GM12878 (cell line): ENCODE measurements at regions not wholly inside any gene's neighbourhood (a gene's known extent, or its start where the extent isn't known, plus 50 kb on each side); places are given as distances from the start of the nearest gene placed in this dataset.
"Not testable (repeated sequence)": the region's sequence is repeated elsewhere in the genome, so short reads cannot be mapped to it uniquely, and the experiment has no call there.

Experiments used
- ATAC-seq: fragments of 200-7000 bp; cut with Tn5 transposase; 3 replicates; pipeline ENCODE4 v1.9.1; 2020; ENCODE audit warnings: mild to moderate bottlenecking, moderate library complexity
- BruUV-seq: library from RNA; stranded (reverse); fragments of 400-500 nt; replicated peaks from 2 replicates; lab custom pipeline; 2021; lab: Mats Ljungman, UMichigan
- CTCF ChIA-PET: fragments of 300-600 bp; sonication (Branson Sonifier 250); formaldehyde crosslinking; extraction: SDS; loops from one replicate; lab custom pipeline; 2021; ENCODE audit warnings: inconsistent platforms; lab: Yijun Ruan, JAX
- POLR2A ChIA-PET: fragments of 350-600 bp; formaldehyde crosslinking; extraction: SDS; loops from one replicate; lab custom pipeline; 2021; ENCODE audit warnings: inconsistent platforms; lab: Charles Lee
- RAD21 ChIA-PET: fragments of 300-600 bp; sonication (Branson Sonifier 250); formaldehyde crosslinking; loops from one replicate; lab custom pipeline; 2023; ENCODE audit warnings: antibody characterized with exemption; ENCODE audit not compliant: unreplicated experiment; lab: Charles Lee
- SMC1A ChIA-PET: fragments of 300-600 bp; sonication (Branson Sonifier 250); formaldehyde crosslinking; loops from one replicate; lab custom pipeline; 2023; ENCODE audit not compliant: unreplicated experiment, uncharacterized antibody; lab: Charles Lee
- DNase-seq: peaks from one replicate; pipeline ENCODE4 v3.0.0-alpha.2; 2011; ENCODE audit warnings: low read depth, low spot score
- FAIRE-seq: peaks from 3 replicates; lab custom pipeline; 2011; peaks lifted over from hg19 to GRCh38; lab: Jason Lieb, UNC
- H2AFZ ChIP-seq: 2 replicates; pipeline ENCODE4 v1.6.0; 2011; ENCODE audit warnings: low read depth, low read length, control low read depth; ENCODE audit not compliant: control insufficient read depth
- H3K27ac ChIP-seq: 2 replicates; pipeline ENCODE4 v1.5.1; 2011; ENCODE audit warnings: control low read depth; ENCODE audit not compliant: control insufficient read depth, insufficient read depth
- H3K27me3 ChIP-seq, 2 experiments: replicated peaks in 1 of 2; 2 replicates each; pipeline versions ENCODE4 v1.6.0 to v1.6.1; 2011; ENCODE audit warnings: low read length in 1 of 2; ENCODE audit not compliant: control insufficient read depth in 2 of 2, insufficient read depth in 2 of 2
- H3K36me3 ChIP-seq, 2 experiments: 2 replicates each; pipeline ENCODE4 v1.5.1; 2011; ENCODE audit warnings: low read length in 1 of 2; ENCODE audit not compliant: control insufficient read depth in 2 of 2, insufficient read depth in 2 of 2
- H3K4me1 ChIP-seq: 2 replicates; pipeline ENCODE4 v1.6.1; 2011; ENCODE audit warnings: mild to moderate bottlenecking, low read length, moderate library complexity, mixed read lengths; ENCODE audit not compliant: control insufficient read depth, insufficient read depth
- H3K4me2 ChIP-seq: 2 replicates; pipeline ENCODE4 v1.6.0; 2011; ENCODE audit warnings: control low read depth; ENCODE audit not compliant: control insufficient read depth, insufficient read depth
- H3K4me3 ChIP-seq: fragments of 200-600 bp; sonication (generic); 2 replicates; pipeline ENCODE4 v1.5.1; 2016
- H3K79me2 ChIP-seq: 2 replicates; pipeline ENCODE4 v1.6.0; 2011; ENCODE audit warnings: low read length; ENCODE audit not compliant: control insufficient read depth, insufficient read depth
- H3K9ac ChIP-seq: 2 replicates; pipeline ENCODE4 v1.8.0; 2011; ENCODE audit warnings: low read length, control low read depth, mixed read lengths; ENCODE audit not compliant: control insufficient read depth, insufficient read depth
- H3K9me3 ChIP-seq: replicated peaks from 3 replicates; pipeline ENCODE4 v1.5.1; 2011; ENCODE audit warnings: mild to moderate bottlenecking, low read length; ENCODE audit not compliant: control insufficient read depth, insufficient read depth
- H4K20me1 ChIP-seq: 2 replicates; pipeline ENCODE4 v1.6.0; 2011; ENCODE audit not compliant: control insufficient read depth, insufficient read depth
- ASH2L ChIP-seq: fragments of 300-600, 200-600 bp; sonication (generic); IDR thresholded peaks from 2 replicates; pipeline ENCODE4 v1.6.1; 2017; ENCODE audit warnings: low read depth, mild to moderate bottlenecking, borderline replicate concordance
- EZH2 ChIP-seq: IDR thresholded peaks from 2 replicates; pipeline ENCODE4 v1.6.1; 2012; ENCODE audit warnings: low read depth, mild to moderate bottlenecking, control low read depth, inconsistent platforms, low read length, borderline replicate concordance; ENCODE audit not compliant: control insufficient read depth
- IKZF1 ChIP-seq: fragments of 450-650 bp; conservative IDR thresholded peaks from 2 replicates; pipeline ENCODE4 v1.6.1; 2017; ENCODE audit warnings: antibody characterized with exemption, mild to moderate bottlenecking
- NFXL1 ChIP-seq: fragments of 450-650 bp; IDR thresholded peaks from 2 replicates; pipeline ENCODE4 v1.6.1; 2017; ENCODE audit warnings: antibody characterized with exemption, mild to moderate bottlenecking, borderline replicate concordance
- RAD51 ChIP-seq: fragments of 450-650 bp; IDR thresholded peaks from 2 replicates; pipeline ENCODE4 v1.6.1; 2016; ENCODE audit warnings: moderate library complexity, mild to moderate bottlenecking, inconsistent platforms
- YBX1 ChIP-seq: fragments of 450-650 bp; IDR thresholded peaks from 2 replicates; pipeline ENCODE4 v1.6.1; 2016; ENCODE audit warnings: antibody characterized with exemption
- WGBS: methylation state at CpG from one replicate; pipeline ENCODE4 v1.1.6; 2016; ENCODE audit warnings: low lambda C conversion rate; ENCODE audit not compliant: insufficient replicate concordance, insufficient coverage; ENCODE audit errors: missing lambda C conversion rate; 5-methylcytosine and 5-hydroxymethylcytosine counted together
- in situ Hi-C: fragments of 300-500 bp; cut with MboI; formaldehyde crosslinking; loops from 9 replicates; pipeline ENCODE4 v1.14.3; 2018; ENCODE audit warnings: mixed read lengths
- intact Hi-C: fragments of 100-400 bp; cut with micrococcal nuclease; formaldehyde crosslinking; loops from one replicate; pipeline ENCODE4 v1.14.2; 2022; ENCODE audit not compliant: unreplicated experiment
- TF ChIP-seq, protein P1 (sequence below): IDR thresholded peaks from 2 replicates; pipeline ENCODE4 v1.6.1; 2012; ENCODE audit warnings: mild to moderate bottlenecking, low read depth, low read length

DNA sequence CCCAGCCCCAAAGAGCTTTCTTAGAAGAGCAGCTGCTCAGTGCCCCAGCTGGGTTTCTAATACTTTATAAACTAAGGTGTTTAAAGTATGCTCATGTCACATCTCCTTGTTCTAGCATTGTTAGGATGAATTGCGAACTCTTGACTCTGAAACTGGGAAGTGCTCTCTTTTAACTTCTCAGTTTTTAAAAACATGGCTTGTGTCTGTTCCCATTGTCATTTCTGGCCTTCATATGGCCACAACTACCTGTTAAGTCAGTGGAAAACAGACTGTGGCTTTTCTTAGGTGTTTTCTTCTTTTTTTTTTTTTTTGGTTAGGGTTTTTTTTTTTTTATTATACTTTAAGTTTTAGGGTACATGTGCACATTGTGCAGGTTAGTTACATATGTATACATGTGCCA, 164.7 kb downstream of the KCNRG start (continued):
- TF ChIP-seq ASH2L: no peak

DNA sequence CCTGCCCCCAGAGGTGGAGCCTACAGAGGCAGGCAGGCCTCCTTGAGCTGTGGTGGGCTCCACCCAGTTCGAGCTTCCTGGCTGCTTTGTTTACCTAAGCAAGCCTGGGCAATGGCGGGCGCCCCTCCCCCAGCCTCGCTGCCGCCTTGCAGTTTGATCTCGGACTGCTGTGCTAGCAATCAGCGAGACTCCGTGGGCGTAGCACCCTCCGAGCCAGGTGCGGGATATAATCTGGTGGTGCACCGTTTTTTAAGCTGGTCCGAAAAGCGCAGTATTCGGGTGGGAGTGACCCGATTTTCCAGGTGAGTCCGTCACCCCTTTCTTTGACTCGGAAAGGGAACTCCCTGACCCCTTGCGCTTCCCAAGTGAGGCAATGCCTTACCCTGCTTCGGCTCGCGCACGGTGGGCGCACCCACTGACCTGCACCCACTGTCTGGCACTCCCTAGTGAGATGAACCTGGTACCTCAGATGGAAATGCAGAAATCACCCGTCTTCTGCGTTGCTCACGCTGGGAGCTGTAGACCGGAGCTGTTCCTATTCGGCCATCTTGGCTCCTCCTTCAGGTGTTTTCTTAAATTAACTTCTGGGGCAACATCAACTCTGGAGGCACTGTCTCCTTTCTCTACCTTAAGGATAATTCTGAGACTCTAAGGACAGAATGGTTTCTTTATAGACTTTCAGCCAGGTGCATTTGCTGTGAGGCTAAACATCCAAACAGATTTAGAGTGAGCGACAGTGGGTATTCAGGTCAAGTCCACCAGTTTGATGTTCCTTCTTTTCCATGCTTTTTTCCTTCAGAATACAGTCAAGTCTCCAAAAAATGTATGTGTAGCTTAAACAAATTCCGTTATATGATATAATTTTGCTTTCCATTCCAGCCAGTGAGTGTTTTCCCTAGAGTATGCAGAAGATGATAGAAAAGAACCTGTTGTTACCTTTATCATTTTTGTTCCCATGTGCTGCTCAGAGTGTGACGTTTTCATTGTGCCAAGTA, 170.8 kb downstream of the KCNRG start:
- DNase-seq, FAIRE-seq, H3K9ac ChIP-seq, H3K27ac ChIP-seq, H3K4me2 ChIP-seq, H3K79me2 ChIP-seq, intact Hi-C loops, POLR2A ChIA-PET, RAD21 ChIA-PET, in situ Hi-C loops, H2AFZ ChIP-seq, H3K27me3 ChIP-seq, ATAC-seq, BruUV-seq, SMC1A ChIA-PET, H4K20me1 ChIP-seq, H3K4me1 ChIP-seq, H3K4me3 ChIP-seq, H3K36me3 ChIP-seq, H3K9me3 ChIP-seq: not testable (repeated sequence)
- CTCF ChIA-PET: interaction anchor here (0.5 to 1.2 kb wide), 3 partner anchors 144 to 210 kb away, joined by 3 to 4 read pairs (median 3); partner anchors contain the start of gene TRIM13
- WGBS: 63% methylated on average over 16 of the region's 32 CpGs

DNA sequence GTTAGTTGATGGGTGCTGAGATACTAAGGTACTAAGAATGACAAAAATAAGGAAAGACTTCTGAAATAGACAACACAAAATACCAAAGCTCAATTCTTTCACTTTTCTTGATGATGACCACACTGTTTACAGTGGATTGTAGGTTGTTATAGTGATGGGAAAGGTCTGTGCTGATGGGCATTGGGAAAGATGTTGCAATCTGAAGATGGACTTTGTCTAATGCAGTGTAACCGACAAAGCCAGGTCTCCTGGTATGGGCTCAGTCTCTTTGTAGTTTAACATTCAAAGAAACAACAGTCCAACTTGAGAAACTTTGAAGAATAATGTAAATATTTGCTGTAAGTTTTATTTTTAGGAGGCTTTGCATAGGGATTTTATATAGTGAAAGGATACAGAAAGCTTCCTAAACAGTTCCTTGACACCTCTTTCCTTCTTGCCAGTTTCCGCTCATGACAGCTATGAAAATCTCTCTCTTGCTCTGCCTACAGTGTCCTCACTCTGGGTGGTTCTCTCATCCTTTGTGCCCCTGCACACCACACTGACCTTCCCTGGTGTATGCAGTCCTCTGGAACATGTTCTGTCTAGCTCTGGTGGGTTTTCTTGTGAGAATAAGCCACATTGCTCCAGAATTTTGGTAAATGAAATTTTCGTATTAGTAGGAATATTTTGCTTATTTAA, 172.2 kb downstream of the KCNRG start:
- Histone ChIP-seq H3K9ac (no peak overlapping the region), H3K79me2 (no peaks in the 10 kb centered on the region), H3K4me3 (no peak overlapping the region), H3K27me3 (peaks cover 0 to 11% of the 10 kb centered on the region in 2 experiments; a peak in 2 of 4 replicates), H3K4me2 (no peak overlapping the region), H3K36me3 (no peaks in the 10 kb centered on the region), H4K20me1 (no peaks in the 10 kb centered on the region), H3K9me3 (no peaks in the 10 kb centered on the region), H3K27ac (no peak overlapping the region), H2AFZ (no peak overlapping the region), H3K4me1 (no peaks in the 10 kb centered on the region)
- ChIA-PET CTCF (interaction anchor here (1.2 kb wide), 1 partner anchor 211 kb away, joined by 3 read pairs; no protein-coding TSS in a partner anchor), SMC1A (interaction anchor here (0.6 to 1.2 kb wide), 2 partner anchors 27 to 185 kb away, joined by 3 to 4 read pairs; no protein-coding TSS in a partner anchor), RAD21 (no interaction called here), POLR2A (no interaction called here)
- FAIRE-seq (no peak), ATAC-seq (no peak), DNase-seq (no peak)
- intact Hi-C loops: no loop called here
- no TSS peak for BruUV-seq
- in situ Hi-C loops: no loop called here
- WGBS: 48% methylated on average over 3 of the region's 3 CpGs
- TF ChIP-seq, protein P1, sequence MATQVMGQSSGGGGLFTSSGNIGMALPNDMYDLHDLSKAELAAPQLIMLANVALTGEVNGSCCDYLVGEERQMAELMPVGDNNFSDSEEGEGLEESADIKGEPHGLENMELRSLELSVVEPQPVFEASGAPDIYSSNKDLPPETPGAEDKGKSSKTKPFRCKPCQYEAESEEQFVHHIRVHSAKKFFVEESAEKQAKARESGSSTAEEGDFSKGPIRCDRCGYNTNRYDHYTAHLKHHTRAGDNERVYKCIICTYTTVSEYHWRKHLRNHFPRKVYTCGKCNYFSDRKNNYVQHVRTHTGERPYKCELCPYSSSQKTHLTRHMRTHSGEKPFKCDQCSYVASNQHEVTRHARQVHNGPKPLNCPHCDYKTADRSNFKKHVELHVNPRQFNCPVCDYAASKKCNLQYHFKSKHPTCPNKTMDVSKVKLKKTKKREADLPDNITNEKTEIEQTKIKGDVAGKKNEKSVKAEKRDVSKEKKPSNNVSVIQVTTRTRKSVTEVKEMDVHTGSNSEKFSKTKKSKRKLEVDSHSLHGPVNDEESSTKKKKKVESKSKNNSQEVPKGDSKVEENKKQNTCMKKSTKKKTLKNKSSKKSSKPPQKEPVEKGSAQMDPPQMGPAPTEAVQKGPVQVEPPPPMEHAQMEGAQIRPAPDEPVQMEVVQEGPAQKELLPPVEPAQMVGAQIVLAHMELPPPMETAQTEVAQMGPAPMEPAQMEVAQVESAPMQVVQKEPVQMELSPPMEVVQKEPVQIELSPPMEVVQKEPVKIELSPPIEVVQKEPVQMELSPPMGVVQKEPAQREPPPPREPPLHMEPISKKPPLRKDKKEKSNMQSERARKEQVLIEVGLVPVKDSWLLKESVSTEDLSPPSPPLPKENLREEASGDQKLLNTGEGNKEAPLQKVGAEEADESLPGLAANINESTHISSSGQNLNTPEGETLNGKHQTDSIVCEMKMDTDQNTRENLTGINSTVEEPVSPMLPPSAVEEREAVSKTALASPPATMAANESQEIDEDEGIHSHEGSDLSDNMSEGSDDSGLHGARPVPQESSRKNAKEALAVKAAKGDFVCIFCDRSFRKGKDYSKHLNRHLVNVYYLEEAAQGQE: no peak
- TF ChIP-seq NFXL1 (no peak), EZH2 (no peak), YBX1 (no peak), IKZF1 (no peak), RAD51 (no peak)
